K562 (cell line): ENCODE measurements at regions not wholly inside any gene's neighbourhood (a gene's known extent, or its start where the extent isn't known, plus 50 kb on each side); places are given as distances from the start of the nearest gene placed in this dataset.

Source experiments
- ATAC-seq: fragments of 200-7000 bp; cut with Tn5 transposase; 3 replicates; pipeline ENCODE4 v1.9.1; 2020; ENCODE audit warnings: moderate library complexity
- BruUV-seq: library from RNA; stranded (reverse); fragments of 400-500 nt; replicated peaks from 2 replicates; lab custom pipeline; 2021; lab: Mats Ljungman, UMichigan
- CTCF ChIA-PET: fragments of 300-600 bp; formaldehyde crosslinking; extraction: SDS; loops from one replicate; lab custom pipeline; 2021; ENCODE audit warnings: low intra/inter-chr PET ratio; lab: Yijun Ruan, JAX
- POLR2A ChIA-PET: fragments of 300-600, 350-650 bp; sonication (Branson Sonifier 250); formaldehyde crosslinking; extraction: SDS; loops from one replicate; lab custom pipeline; 2021; ENCODE audit warnings: antibody characterized with exemption, inconsistent platforms; lab: Yijun Ruan, JAX
- DNase-seq, 4 experiments: peaks; one replicate each; pipeline versions ENCODE4 v3.0.0 to v3.0.0-alpha.2; 2011 to 2018; ENCODE audit warnings: low spot score in 3 of 4, mixed read lengths in 3 of 4; ENCODE audit errors: extremely low read depth in 1 of 4
- FAIRE-seq: peaks from 2 replicates; lab custom pipeline; 2011; peaks lifted over from hg19 to GRCh38; lab: Jason Lieb, UNC
- H2AFZ ChIP-seq: 2 replicates; pipeline ENCODE4 v1.6.0; 2011; ENCODE audit warnings: low read depth, low read length, control low read depth, inconsistent platforms
- H3K27ac ChIP-seq: fragments of 200-600 bp; 3 replicates; pipeline ENCODE4 v1.8.0; 2011; ENCODE audit warnings: low read depth, mild to moderate bottlenecking, control low read depth, inconsistent platforms, low read length, moderate library complexity, mixed read lengths; ENCODE audit errors: extremely low read depth
- H3K27me3 ChIP-seq, 2 experiments: fragments of 300-600 bp in 1 of 2; 2 replicates in 1 of 2; 3 replicates in 1 of 2; pipeline versions ENCODE4 v1.6.0 to v1.8.0; 2011; ENCODE audit warnings: inconsistent platforms in 2 of 2, low read length in 2 of 2, mild to moderate bottlenecking in 1 of 2, mixed read lengths in 1 of 2, moderate library complexity in 1 of 2; ENCODE audit not compliant: control insufficient read depth in 2 of 2, insufficient read depth in 2 of 2
- H3K36me3 ChIP-seq: fragments of 300-600 bp; 3 replicates; pipeline ENCODE4 v1.8.0; 2011; ENCODE audit warnings: mild to moderate bottlenecking, low read length, inconsistent platforms; ENCODE audit not compliant: control insufficient read depth, insufficient read depth
- H3K4me1 ChIP-seq, 2 experiments: fragments of 200-600 bp in 1 of 2; replicated peaks in 1 of 2; 2 replicates in 1 of 2; 3 replicates in 1 of 2; pipeline versions ENCODE4 v1.5.1 to v1.8.0; 2011; ENCODE audit warnings: inconsistent platforms in 2 of 2, low read length in 2 of 2, mild to moderate bottlenecking in 1 of 2, mixed read lengths in 1 of 2, moderate library complexity in 1 of 2; ENCODE audit not compliant: control insufficient read depth in 2 of 2, insufficient read depth in 2 of 2
- H3K4me2 ChIP-seq: 2 replicates; pipeline ENCODE4 v1.6.1; 2011; ENCODE audit warnings: low read length, control low read depth, inconsistent platforms, mixed read lengths; ENCODE audit not compliant: insufficient read depth
- H3K4me3 ChIP-seq: fragments of 200-600 bp; sonication (generic), shearing (Covaris generic); 2 replicates; pipeline ENCODE4 v1.5.1; 2016; ENCODE audit warnings: control low read depth, inconsistent platforms
- H3K79me2 ChIP-seq: fragments of 200-600 bp; 3 replicates; pipeline ENCODE4 v1.8.0; 2011; ENCODE audit warnings: low read length, inconsistent platforms; ENCODE audit not compliant: control insufficient read depth, insufficient read depth
- H3K9ac ChIP-seq, 2 experiments: 2 replicates each; pipeline versions ENCODE4 v1.6.0 to v1.6.1; 2011; ENCODE audit warnings: low read depth in 2 of 2, low read length in 2 of 2, control low read depth in 1 of 2, inconsistent platforms in 1 of 2, mild to moderate bottlenecking in 1 of 2, mixed read lengths in 1 of 2; ENCODE audit not compliant: insufficient read depth in 1 of 2
- H3K9me1 ChIP-seq: one replicate; pipeline ENCODE4 v1.6.0; 2011; ENCODE audit warnings: inconsistent platforms, mild to moderate bottlenecking, low read length, moderate library complexity; ENCODE audit not compliant: control insufficient read depth, insufficient read depth
- H3K9me3 ChIP-seq: replicated peaks from 2 replicates; pipeline ENCODE4 v1.5.1; 2011; ENCODE audit warnings: low read depth, low read length, inconsistent platforms; ENCODE audit not compliant: control insufficient read depth, insufficient read depth
- H4K20me1 ChIP-seq: replicated peaks from 2 replicates; pipeline ENCODE4 v1.6.1; 2011; ENCODE audit warnings: low read length, inconsistent platforms, mixed read lengths; ENCODE audit not compliant: control insufficient read depth, insufficient read depth
- BACH1 ChIP-seq: fragments of 200-800 bp; sonication (Bioruptor generic); IDR thresholded peaks from 2 replicates; pipeline ENCODE4 v1.6.1; 2016; ENCODE audit warnings: missing genetic modification characterization, missing compliant biosample characterization
- MCM5 ChIP-seq: fragments of 450-650 bp; IDR thresholded peaks from 2 replicates; pipeline ENCODE4 v1.6.1; 2016; ENCODE audit warnings: low read depth
- MTF1 ChIP-seq: fragments of 250-450 bp; sonication (Bioruptor Pico); IDR thresholded peaks from 2 replicates; pipeline ENCODE4 v1.9.0; 2021; ENCODE audit warnings: moderate library complexity, mild to moderate bottlenecking, inconsistent platforms, borderline replicate concordance
- NFE2 ChIP-seq: IDR thresholded peaks from 2 replicates; pipeline ENCODE4 v1.6.1; 2014; ENCODE audit warnings: antibody characterized with exemption, low read depth
- PML ChIP-seq: IDR thresholded peaks from 2 replicates; pipeline ENCODE4 v1.6.1; 2012; ENCODE audit warnings: low read length, inconsistent platforms
- POLR3G ChIP-seq: IDR thresholded peaks from 2 replicates; pipeline ENCODE4 v1.6.1; 2011; ENCODE audit not compliant: insufficient read length, insufficient replicate concordance; ENCODE audit errors: extremely low read depth
- SRSF3 ChIP-seq: fragments of 200-400 bp; formaldehyde crosslinking; IDR thresholded peaks from 2 replicates; pipeline ENCODE4 v1.6.1; 2016; ENCODE audit warnings: mild to moderate bottlenecking, low read length, moderate library complexity; ENCODE audit not compliant: insufficient read depth
- ZBTB12 ChIP-seq: fragments of 250-450 bp; sonication (Bioruptor Pico); IDR thresholded peaks from 2 replicates; pipeline ENCODE4 v1.4.0; 2020
- ZNF3 ChIP-seq: fragments of 250-450 bp; sonication (Bioruptor Pico); IDR thresholded peaks from 2 replicates; pipeline ENCODE4 v1.5.0; 2021; ENCODE audit warnings: mild to moderate bottlenecking, moderate library complexity
- ZNF354B ChIP-seq: fragments of 250-450 bp; sonication (Bioruptor Pico); IDR thresholded peaks from 2 replicates; pipeline ENCODE4 v1.4.0; 2020
- ZNF696 ChIP-seq: fragments of 250-450 bp; sonication (Bioruptor Pico); conservative IDR thresholded peaks from 2 replicates; pipeline ENCODE4 v1.4.0; 2020; ENCODE audit warnings: mild to moderate bottlenecking, moderate library complexity
- WGBS: fragments of 100-300 bp; shearing (Covaris generic); methylation state at CpG from one replicate; pipeline ENCODE4 v1.1.6; 2016; ENCODE audit warnings: low coverage, mixed read lengths; ENCODE audit not compliant: insufficient coverage; ENCODE audit errors: missing lambda C conversion rate; 5-methylcytosine and 5-hydroxymethylcytosine counted together
- in situ Hi-C: fragments of 300-500 bp; cut with MboI; formaldehyde crosslinking; loops from 4 replicates; pipeline ENCODE4 v1.15.0; 2018; ENCODE audit warnings: inconsistent platforms, mixed read lengths
- intact Hi-C: fragments of 100-400 bp; cut with micrococcal nuclease; formaldehyde crosslinking; loops from 2 replicates; pipeline ENCODE4 v1.14.2; 2022

- in situ Hi-C loops (no loop called here), intact Hi-C loops (no loop called here)
- Histone ChIP-seq H3K79me2 (no peaks in the 10 kb centered on the region), H4K20me1 (no peaks in the 10 kb centered on the region), H3K4me3 (no peak overlapping the region), H3K27me3 (no peaks in the 10 kb centered on the region), H3K4me1 (no peaks in the 10 kb centered on the region), H3K9me1 (no peaks in the 10 kb centered on the region), H3K4me2 (no peak overlapping the region), H3K27ac (no peak overlapping the region), H3K9ac (no peak overlapping the region), H3K9me3 (no peaks in the 10 kb centered on the region), H3K36me3 (no peaks in the 10 kb centered on the region), H2AFZ (no peak overlapping the region)
- ATAC-seq (no peak), FAIRE-seq (no peak), DNase-seq (no peak)
- ChIA-PET POLR2A (no interaction called here), CTCF (no interaction called here)
- BruUV-seq: no TSS peak
- WGBS: 0% methylated on average over 8 of the region's 8 CpGs
- TF ChIP-seq MTF1 (CRISPR knock-in tag) (no peak), BACH1 (tag) (no peak), ZNF696 (CRISPR knock-in tag) (no peak), ZNF3 (CRISPR knock-in tag) (no peak), SRSF3 (no peak), NFE2 (no peak), PML (no peak), MCM5 (no peak), ZNF354B (CRISPR knock-in tag) (no peak), POLR3G (no peak), ZBTB12 (CRISPR knock-in tag) (no peak)
Measured at GRCh38 chr20:60411813-60412212, 453.6 kb downstream of the CDH26 start.
